Loucy (cell line): ENCODE measurements at regions not wholly inside any gene's neighbourhood (a gene's known extent, or its start where the extent isn't known, plus 50 kb on each side); places are given as distances from the start of the nearest gene placed in this dataset.

ENCODE experiments used
- CTCF ChIP-seq: fragments of 200-600 bp; sonication (generic); conservative IDR thresholded peaks from 2 replicates; pipeline ENCODE4 v1.5.1; 2014; ENCODE audit warnings: mild to moderate bottlenecking, antibody characterized with exemption, low read length
- EZH2phosphoT487 ChIP-seq: fragments of 200-600 bp; IDR thresholded peaks from 2 replicates; pipeline ENCODE4 v1.6.1; 2018; ENCODE audit warnings: antibody characterized with exemption, mild to moderate bottlenecking, moderate library complexity, borderline replicate concordance

- no peak for TF ChIP-seq CTCF
- TF ChIP-seq EZH2phosphoT487: no peak
Observed at GRCh38 chr2:239598011-239598731, 197.4 kb upstream of the HDAC4 start.
